HG03520 (cell line): ENCODE measurements at regions not wholly inside any gene's neighbourhood (a gene's known extent, or its start where the extent isn't known, plus 50 kb on each side); places are given as distances from the start of the nearest gene placed in this dataset.
"Not testable (repeated sequence)": the region's sequence is repeated elsewhere in the genome, so short reads cannot be mapped to it uniquely, and the experiment has no call there.

Experiments
- ATAC-seq: cut with Tn5 transposase; IDR thresholded peaks from one replicate; pipeline ENCODE4 v1.9.1; 2021; ENCODE audit warnings: mild to moderate bottlenecking, moderate library complexity; ENCODE audit not compliant: unreplicated experiment

DNA sequence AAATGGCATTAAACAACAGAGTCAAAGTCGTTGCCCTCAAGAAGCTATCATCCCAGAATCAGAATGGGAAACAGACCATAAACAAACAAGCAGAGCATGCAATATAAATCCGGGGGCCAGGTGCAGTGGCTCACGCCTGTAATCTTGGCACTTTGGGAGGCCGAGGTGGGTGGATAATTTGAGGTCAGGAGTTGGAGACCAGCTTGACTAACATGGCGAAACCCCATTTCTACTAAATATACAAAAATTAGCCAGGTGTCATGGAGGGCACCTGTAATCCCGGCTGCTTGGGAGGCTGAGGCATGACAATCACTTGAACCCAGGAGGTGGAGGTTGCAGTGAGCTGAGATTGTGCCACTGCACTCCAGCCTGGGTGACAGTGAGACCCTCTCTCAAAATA, 249.8 kb downstream of the CYRIA start:
- ATAC-seq = not testable (repeated sequence)

DNA sequence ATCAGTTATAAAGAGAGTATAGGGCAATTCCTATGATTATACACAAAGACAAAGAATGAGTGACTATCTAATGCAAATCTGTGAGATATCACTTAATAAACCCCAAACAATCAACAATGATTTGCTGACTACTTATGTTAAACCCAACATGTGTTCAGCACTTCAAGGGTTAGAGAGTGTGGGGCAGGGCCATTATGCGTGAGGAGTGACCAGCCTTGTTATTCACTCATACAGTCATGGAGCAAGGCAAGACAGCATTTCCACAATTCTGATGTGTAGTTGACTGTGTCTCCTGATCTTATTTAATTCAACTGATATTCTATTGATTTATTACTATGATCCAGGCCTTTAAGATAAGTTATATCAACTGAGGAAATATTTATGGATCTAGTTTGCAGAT, 251.7 kb downstream of the CYRIA start:
- ATAC-seq = no peak

DNA sequence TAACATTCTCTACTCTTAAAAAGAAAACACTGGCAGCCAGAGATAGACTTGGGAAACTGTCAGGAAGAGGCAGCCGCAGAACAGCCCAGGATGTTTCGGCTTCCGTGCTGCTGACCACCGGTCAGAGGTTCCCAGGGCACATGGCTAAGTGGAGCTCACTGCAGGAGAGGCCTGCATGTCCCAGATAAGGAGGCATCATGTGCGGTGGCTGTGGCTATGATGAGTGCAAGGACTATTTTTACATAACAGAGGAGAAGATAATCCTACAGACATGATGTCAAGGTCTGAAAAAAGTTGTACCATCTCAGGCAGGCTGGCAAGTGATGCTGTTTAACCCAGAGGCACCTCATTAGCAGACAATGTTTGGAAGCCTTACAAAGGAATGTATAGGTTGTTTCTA, 252.3 kb downstream of the CYRIA start:
- ATAC-seq = no peak

DNA sequence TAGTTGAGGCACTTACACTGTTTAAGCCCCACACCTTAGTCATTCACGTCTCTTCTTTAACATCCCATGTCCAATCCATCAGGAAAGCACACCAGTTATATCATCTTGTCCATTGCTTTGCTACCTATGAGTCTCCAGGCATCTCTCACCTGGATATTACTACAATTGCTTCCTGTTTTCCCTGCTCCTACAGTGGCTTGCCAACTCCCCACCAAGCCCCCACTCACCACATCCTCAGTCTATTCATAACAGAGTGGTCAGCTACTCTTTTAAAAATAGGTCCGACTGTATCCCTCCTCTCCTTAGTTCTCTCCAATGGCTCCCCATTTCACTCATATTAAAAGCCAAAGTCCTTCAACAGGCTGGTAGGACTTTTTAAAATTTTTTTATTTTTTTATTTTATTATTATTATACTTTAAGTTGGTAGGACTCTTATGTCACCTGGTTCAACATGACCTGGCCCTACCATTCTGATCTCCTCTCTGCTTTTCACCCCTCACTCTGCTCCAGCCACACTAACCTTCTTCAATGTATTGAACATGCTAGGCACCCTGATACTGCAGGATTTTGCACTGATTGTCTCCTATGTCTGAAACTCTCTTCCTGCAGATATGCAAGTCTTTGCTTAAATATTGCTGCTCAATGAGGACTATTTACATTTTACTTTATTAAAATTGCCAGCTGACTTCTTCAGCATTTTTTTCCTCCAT, 253.2 kb downstream of the CYRIA start:
- ATAC-seq = no peak

DNA sequence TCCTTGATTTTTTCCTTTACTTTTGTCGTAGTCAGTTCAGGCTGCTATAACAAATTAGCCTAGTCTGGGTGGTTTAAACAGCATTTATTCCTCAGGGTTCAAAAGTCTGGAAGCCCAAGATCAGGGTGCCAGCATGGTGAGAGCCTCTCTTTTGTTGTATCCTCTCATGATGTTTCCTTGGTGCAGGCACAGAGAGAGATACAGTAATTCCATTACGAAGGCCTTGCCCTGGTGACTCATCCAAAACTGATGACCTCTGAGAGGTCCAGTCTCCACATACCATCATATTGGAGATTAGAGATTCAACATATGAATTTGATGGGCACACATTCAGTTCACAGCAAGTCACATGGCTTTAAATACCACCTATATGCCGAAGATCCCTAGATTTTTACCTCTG, 253.8 kb downstream of the CYRIA start:
- no peak for ATAC-seq

DNA sequence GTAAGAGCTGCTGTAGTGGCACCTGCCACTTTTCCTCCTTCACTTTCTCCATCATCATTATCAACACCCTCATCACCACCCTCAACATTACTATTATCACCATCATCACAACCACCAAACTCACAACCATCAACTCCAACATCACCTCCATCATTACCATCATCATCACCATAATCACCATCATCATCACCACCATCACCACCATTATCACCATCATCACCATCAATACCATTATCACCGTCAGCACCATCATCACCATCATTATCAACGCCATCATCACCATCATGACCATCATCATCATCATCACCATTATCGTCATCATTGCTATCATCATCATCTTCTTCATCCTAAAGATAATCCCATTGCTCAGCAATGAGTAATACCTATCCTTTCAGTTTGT, 255.8 kb downstream of the CYRIA start:
- ATAC-seq = no peak

DNA sequence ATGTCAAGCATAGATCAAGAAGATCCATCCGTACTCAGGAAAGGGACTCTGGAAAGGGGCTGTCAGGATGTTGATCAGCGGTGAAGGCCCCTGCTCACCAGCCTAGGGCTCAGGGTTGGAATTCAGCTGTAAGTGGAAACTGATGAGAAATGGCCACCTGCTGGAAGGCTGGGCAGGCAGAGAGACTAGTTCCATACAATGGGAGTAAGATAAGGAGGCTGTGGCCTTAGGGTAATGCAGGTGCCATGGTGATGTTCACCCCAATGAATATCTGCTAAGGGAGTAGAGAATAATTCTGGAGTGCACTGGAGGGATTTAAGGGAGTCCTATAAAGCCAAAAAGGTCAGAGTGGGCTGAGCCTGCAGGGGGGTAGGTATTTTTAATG, 256.6 kb downstream of the CYRIA start:
- ATAC-seq = no peak

DNA sequence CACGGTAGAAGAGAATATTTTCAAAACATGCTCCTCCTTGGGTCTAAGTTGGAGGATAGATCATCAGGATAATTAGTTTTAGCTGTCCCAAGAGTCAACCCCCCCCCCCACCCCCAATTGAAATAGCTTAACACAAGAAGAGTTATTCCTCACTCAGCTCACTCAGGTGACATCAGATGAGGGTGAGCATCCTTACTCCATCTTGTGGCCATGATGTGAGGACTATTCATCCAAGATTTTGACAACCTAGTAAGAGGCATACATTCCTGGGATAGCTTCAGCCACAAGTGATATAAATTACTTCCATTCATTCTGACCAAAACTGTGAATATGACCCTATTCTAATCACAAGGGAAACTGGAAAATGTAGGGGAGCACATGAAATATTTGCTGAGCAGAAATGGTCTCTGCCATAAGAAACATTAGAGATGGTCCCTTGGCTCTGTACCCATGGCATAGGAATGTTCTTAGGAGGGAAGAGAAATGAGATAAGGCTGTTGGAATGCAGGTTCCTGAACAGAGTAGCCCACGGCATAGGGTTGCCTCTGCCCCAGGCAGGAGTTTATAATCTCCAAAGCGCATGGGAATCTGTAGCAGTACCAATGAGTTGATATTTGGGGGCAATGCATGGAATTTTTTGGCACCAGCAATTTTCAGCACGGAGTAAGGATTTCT, 257.2 kb downstream of the CYRIA start:
- ATAC-seq = no peak

DNA sequence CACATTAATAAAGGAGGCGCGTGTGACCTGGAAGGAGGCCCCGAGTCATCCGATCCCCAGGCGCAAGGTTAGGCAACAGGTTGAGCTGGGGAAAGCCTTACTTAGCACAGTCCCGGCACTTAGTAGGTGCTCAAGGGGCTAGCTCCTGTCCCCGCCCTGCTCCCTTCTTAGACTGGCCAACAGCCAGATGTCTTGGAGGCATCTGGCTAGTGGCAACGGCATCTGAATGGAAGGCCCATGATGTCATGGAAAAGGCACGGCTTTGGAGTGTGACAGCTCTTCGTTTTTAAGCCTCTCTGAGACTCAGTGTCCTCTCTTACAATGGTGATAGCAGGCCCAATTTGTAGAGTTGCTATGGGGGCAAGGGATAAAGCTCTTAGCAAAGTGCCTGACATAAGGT, 258.3 kb downstream of the CYRIA start:
- no peak for ATAC-seq

DNA sequence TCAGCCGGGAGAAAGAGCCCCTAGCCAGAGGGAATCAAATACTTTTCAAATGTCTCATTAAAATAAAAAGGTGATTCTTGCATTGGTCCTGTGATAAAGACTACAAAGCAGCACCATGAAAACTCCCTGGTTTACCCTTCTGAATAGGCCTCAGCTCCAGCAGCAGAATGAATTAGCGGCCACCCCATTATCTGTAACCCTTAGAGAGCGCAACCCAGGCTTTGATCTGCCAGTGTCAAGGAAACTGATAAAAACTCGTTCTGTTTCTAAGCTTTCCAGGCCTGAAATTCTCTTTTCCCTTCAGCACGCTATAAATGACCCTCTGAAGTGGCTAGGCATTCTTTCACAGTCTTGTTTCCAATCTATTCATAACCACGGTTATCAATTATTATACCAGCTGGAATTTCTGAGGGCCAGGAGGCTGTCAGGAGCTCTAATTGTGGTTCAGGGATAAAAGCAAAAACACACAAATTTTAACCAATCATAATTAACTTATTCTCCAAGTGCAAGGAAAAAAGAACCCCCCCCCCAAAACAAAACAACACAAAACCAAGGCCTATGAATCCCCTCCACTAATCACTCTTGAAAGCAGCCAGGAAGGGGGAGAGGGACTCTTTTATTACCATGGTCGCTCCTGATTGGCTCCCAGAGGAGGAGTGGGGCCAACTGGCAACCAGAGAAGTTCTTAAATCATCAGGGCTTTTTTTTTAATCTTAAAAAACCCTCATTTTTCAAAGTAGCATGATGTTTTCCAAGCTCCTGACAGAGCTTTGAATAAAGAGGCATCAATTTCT, 258.9 kb downstream of the CYRIA start:
- ATAC-seq = no peak

DNA sequence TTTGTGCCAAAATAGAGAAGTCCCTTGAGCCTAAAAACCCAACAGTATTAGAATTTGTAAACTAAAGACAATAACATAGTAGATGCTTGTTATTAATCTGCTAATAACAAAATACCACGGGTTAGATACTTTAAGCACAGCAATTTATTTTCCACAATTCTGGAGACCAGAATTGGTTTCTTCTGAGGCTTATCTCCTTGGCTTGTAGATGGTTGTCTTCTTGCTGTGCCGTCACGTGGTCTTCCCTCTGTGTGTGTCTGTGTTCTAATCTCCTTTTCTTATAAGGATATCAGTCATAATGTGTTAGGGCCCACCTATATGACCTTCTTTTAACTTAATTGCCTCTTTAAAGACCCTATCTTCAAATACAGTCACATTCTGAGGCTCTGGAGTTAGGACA, 260.1 kb downstream of the CYRIA start:
- no peak for ATAC-seq

DNA sequence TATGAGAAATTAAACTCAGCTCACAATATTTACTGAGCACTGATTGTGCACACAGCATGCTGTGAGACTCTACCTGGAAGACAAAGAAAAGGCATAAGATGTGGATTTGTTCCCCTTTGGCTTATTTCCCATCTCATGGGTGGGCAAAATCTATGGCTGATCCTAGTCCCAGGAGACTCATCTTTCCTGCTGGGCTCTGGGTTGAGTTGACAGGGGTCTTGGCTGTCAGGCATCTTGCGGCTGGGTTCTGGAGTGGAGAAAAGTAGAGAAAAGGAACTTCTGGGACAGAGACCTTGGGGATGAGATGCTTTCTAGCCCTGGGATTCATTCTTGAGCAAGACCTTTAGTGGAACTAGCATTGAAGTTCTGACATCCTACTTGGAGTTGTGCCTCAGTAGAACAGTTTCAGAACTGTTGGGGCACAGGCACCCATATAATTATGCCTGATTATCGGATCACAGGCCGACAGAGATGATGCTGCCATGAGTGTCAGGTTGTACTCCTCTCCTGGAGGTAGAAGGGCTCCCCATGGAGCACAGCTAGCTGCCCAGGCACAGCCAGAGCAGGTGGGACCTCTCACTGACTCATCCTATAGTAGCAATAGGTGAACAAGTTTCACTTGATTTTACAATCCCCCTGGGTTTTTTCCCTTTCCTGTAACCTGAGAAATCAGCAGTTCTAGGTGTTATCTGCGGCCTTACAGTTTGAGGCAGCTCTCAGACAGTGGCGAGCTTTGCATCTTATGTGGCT, 260.9 kb downstream of the CYRIA start:
- no peak for ATAC-seq

DNA sequence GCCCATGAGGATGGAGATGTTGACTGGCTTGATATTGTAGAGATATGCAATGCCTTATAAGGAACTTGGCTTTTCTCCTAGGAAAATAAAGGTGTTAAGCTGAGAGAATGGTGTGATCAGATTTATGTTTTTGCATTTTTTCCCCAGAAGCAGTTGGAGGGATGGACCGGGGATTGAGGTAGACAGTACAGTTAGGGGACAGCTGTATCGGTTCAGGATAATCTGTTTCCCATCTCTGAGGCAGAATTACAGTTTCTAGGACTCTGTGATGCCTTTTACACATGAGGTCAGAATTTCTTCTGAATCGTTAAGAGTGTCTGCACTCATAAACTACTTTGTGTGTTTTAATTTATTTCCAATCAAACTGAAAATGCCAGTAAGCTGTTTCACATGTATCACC, 261.5 kb downstream of the CYRIA start:
- ATAC-seq = no peak

DNA sequence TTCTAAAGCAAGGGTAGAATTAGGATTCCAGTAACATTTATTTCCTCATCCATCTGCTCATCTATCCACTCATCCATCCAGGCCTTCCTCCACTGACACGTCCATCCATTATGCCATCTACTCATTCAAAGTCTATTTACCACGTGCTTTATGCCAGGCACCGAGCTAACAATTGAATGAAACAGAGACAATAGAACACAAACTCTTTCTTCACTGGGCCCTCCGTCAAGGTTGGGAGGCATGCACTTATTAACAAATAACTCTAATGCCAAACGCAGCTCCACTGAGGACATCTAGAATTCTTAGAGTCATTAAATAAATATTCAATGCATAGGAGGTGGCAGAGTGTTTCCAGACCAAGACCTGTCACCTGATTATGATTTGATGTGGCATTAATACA, 262.7 kb downstream of the CYRIA start:
- ATAC-seq = no peak

DNA sequence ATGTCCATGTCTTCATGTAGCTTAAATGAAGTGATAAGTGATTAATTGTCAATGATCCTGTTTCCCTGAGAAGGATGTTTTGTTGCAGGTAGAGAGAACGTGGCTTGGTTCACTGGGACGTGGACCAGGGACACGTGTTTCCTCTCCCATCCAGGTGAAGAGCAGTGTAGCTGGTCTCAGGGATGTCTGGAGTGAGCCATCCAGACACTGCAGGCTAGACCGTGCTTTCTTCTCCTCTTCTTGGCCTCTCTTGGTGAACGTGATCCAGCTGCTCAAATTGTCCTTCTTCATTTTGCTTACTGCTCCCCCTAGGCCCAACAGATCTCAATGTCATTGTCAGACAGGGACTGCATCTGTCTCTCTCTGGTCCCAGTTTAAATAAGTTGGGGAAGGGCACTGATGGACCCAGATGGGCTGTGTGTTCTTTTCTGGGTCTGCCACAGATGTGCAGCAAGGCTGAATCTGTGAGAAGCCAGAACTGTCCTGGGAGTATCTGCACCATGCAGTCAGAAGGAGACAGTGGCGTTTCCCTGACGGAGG, 263.8 kb downstream of the CYRIA start:
- no peak for ATAC-seq

DNA sequence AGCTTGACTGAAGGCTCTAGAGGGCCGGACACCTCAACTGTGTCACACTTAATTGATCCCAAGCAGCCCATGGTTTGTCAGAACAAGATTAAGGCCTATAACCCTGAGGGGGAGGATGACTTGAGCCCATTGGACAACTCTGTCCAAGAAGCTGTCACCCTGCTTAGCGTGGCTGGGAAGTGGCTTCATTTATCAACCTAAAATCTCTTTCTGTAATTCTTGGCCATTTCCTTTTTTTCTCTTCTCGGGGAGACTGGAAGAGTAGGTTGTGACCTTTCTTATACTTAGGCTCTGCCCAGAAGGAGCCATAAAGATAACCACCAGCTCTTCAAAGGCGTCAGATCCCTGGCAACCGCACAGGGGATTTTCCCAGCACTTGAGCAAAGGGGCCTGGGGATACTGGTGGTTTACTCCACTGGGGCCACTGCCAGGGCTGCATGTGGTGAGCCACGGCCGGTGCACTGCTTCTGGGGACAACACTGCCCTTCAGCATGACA, 265.5 kb downstream of the CYRIA start:
- no peak for ATAC-seq

DNA sequence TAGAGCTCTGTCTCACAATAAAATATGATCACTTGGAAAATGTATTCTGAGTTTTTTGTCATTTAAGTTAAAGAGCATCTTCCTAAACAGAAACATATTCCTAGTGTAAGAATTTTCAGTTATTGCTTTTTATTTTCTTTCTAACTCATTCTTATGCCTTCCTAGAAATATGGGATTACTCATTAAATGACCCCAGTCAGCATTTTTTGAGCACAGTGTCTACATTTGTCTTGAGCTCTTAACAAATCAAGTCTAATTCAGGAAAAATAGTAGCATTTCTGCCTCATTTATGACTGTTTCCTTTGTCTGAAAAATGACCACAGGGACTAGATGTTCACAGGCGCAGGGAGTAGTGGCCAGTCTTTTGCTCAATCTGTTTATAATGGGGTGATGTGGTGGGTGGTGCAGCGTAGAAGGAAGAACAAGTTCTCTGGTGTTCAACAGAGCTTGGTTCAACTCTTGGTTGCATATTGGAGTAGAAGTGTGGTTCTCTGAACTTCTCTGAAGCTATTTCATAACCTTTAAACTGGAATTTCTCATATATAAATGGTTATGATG, 267.1 kb downstream of the CYRIA start:
- no peak for ATAC-seq

DNA sequence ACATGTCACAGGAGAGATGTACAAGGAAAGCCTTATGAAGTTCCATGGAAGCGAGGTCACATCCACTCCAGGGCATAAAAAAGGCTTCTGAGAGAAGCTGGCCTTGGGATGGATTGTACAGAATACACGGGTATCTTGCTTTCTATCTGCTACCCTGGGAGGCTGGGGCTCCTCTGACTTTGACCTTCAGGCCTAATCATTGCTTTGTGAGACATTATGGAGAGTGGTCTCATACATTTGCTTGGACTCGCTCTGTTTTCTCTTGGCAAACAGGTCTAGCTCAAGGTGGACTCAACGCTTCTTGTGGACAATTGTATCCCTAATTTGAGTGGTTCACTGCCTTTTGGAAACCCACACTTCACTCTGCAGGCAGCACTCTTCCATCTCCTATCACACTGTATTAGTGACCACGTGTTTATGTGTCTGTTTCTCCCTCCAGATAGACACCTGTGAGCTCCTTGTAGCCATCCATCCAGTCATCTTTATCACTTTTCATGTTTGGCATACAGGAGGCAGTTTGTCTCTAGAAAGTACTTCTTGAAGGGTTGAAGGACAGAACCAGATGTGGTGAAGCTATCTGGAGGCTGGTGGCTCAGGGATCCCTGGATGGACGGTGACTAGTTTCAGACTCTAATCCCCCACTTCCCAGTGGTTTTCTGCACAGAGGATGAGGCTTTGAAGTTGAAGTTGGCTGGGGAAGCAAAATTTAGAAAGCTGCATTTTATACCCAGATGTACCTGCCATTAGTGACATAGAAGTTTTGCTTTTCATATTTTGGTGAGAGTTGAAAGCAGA, 267.8 kb downstream of the CYRIA start:
- no peak for ATAC-seq

DNA sequence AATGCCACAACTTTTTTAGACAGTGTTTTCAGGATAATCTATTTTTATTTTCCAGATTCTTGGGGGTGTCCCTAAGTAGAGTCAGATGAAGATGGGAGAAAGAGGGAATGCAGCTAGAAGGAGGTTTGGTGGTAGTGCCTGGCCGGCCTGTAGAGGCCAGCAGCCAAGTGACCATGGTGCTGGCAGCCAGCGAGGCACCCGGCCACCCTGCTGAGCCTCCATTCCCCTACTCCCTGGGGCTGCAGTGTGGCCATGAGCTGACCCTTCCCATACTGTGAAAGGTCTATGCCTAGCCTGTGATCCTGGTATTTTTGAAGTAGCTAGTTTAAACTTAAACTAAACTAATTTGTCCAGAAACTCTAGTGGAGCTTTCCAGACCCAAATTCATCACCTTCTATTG, 268.6 kb downstream of the CYRIA start:
- no peak for ATAC-seq

DNA sequence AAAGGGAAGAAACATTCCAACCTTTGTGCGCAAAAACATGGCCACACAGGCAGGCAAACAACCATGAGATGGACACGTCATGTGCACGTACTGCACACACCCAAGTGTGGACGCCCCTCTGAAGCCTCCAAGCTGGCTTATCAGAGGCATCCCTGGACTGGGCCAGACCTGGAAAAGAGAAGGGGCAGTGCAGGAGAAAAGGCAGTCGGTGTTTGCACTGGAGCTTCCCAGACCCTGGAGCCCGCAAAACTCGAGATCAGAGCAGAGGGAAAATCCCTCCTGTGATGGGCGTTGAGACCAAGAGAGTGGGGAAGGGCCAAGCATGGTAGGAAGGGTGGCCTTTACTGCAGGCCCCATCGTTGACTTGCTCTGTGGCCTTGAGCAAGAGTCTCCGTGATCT, 269.5 kb downstream of the CYRIA start:
- no peak for ATAC-seq
